ENCODE measurements at regions not wholly inside any gene's neighbourhood (a gene's known extent, or its start where the extent isn't known, plus 50 kb on each side); places are given as distances from the start of the nearest gene placed in this dataset.

DNA sequence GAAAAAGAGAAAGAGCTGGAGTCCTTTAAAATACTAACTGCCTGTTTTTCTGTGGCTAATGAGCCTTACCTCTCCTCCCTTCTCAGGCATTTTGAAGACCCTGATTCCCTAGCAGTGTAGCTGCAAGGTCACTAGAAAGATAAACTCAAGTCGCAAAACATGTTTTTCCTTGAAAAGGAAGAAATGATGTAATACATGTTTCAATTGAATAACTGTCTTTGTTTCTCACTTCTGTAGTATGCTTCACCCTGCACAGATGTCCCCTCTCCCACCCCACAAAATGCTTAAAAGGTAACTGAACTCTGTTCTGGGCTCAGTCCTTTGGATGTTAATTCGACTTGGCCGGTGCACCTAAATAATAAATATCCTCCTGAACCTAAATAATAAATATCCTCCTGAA is 1350.3 kb downstream of the TMEM121 start:
- Histone ChIP-seq H3K4me3 (ENCODE audit: low read length) (no peak overlapping the region), H3K27me3 (ENCODE audit: insufficient read depth, low read length) (no peaks in the 10 kb centered on the region), H3K9me3 (ENCODE audit: low read length) (no peaks in the 10 kb centered on the region), H3K4me1 (ENCODE audit: insufficient read depth, low read length) (no peaks in the 10 kb centered on the region), H3K36me3 (ENCODE audit: insufficient read depth, low read length) (no peaks in the 10 kb centered on the region), H2AFZ (ENCODE audit: low read depth, low read length) (no peak overlapping the region)

DNA sequence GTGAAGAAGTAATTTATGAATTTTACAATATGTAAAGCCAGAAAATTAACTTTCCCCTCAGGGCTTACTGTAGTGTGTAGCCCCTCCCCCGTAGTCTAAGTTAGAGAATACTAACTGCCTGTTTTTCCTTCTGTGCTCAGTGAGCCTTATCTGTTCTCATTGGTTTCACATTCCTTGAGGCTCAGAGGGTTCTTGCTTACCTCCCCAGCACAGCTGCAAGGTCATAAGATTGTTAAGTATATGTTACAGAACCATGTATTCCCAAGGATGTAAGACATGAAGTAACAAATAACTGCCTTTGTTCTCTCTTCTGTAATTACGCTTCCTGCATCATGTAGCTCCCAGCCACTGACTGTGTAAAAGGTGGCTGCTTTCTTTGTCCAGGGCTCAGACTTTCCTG is 1351.1 kb downstream of the TMEM121 start:
- Histone ChIP-seq H3K9me3 (ENCODE audit: low read length) (no peaks in the 10 kb centered on the region), H3K4me1 (ENCODE audit: insufficient read depth, low read length) (no peaks in the 10 kb centered on the region), H3K36me3 (ENCODE audit: insufficient read depth, low read length) (no peaks in the 10 kb centered on the region), H3K4me3 (ENCODE audit: low read length) (no peak overlapping the region), H3K27me3 (ENCODE audit: insufficient read depth, low read length) (no peaks in the 10 kb centered on the region), H2AFZ (ENCODE audit: low read depth, low read length) (no peak overlapping the region)

DNA sequence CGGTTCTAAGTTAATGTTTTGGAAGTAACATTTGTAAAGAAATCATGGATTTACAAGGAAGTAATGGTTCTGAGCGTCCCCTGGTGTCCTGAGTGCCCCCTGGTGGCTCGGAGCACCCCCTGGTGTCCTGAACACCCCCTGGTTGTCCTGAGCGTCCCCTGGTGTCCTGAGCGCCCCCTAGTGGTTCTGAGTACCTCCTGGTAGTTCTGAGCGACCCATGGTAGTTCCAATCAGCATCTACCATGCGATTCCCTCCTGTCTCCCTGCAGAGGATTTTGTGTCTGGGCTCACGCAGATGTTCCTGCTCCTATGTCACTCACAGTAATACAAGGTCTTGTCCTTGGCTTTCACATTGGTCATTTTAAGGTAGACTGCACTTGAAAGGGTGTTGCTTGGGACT is 1352.9 kb downstream of the TMEM121 start:
- Histone ChIP-seq H3K27me3 (ENCODE audit: insufficient read depth, low read length) (no peaks in the 10 kb centered on the region), H3K36me3 (ENCODE audit: insufficient read depth, low read length) (no peaks in the 10 kb centered on the region), H3K4me3 (ENCODE audit: low read length) (no peak overlapping the region), H2AFZ (ENCODE audit: low read depth, low read length) (no peak overlapping the region), H3K9me3 (ENCODE audit: low read length) (no peaks in the 10 kb centered on the region), H3K4me1 (ENCODE audit: insufficient read depth, low read length) (no peaks in the 10 kb centered on the region)

DNA sequence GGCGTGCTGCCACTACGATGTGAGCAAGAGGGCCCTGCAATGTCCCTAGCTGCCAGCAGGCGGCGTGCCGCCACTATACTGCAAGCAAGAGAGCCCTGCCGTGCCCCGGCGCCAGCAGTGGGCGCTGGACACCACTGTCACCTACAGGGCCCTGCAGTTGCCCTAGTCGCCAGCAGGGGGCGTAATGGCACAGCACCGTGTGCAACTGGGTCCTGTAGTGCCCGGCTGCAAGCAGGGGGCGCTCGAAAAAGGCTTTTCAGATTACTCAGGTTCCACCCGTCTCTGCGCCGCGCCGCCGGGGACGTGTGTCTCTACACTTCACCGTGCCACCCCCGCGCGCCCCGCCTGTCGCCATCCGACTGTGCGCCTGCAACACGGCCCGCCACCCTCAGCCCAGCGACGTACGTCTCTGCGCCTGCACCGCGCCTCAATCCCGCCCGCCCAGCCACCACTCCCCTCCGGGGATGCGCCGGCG is 1356.9 kb downstream of the TMEM121 start:
- Histone ChIP-seq H3K4me1 (ENCODE audit: insufficient read depth, low read length) (no peaks in the 10 kb centered on the region), H2AFZ (ENCODE audit: low read depth, low read length) (no peak overlapping the region), H3K9me3 (ENCODE audit: low read length) (no peaks in the 10 kb centered on the region), H3K36me3 (ENCODE audit: insufficient read depth, low read length) (no peaks in the 10 kb centered on the region), H3K4me3 (ENCODE audit: low read length) (no peak overlapping the region), H3K27me3 (ENCODE audit: insufficient read depth, low read length) (no peaks in the 10 kb centered on the region)

All from neuron (in vitro differentiated cells).